GM18867 (cell line): ENCODE measurements at regions not wholly inside any gene's neighbourhood (a gene's known extent, or its start where the extent isn't known, plus 50 kb on each side); places are given as distances from the start of the nearest gene placed in this dataset.
"Not testable (repeated sequence)": the region's sequence is repeated elsewhere in the genome, so short reads cannot be mapped to it uniquely, and the experiment has no call there.

Experiments used
- ATAC-seq: cut with Tn5 transposase; IDR thresholded peaks from one replicate; pipeline ENCODE4 v1.9.1; 2021; ENCODE audit warnings: mild to moderate bottlenecking, moderate library complexity; ENCODE audit not compliant: unreplicated experiment

GRCh38 chr6:11486959-11487358 is 50.6 kb upstream of the TMEM170B start:
- no peak for ATAC-seq

DNA sequence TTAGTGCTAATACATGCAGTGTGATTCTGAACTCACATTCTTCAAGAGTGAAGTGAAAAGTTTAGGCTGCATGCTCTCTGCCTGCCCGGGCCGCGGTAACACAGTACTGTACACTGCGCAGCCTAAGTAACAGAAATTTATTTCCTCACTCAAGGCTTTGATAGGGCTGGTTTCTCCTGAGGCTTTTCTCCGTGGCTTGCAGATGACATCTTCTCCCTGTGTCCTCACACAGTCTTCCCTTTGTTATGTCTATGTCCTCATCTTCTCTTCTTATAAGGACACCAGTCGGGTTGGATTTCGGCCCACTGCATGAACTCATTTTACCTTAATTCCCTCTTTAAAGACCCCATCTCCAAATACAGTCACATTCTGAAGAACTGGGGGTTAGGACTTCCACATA is 51.1 kb upstream of the TMEM170B start:
- ATAC-seq = no peak

GRCh38 chr6:11486051-11486450 is 51.5 kb upstream of the TMEM170B start:
- ATAC-seq = no peak

DNA sequence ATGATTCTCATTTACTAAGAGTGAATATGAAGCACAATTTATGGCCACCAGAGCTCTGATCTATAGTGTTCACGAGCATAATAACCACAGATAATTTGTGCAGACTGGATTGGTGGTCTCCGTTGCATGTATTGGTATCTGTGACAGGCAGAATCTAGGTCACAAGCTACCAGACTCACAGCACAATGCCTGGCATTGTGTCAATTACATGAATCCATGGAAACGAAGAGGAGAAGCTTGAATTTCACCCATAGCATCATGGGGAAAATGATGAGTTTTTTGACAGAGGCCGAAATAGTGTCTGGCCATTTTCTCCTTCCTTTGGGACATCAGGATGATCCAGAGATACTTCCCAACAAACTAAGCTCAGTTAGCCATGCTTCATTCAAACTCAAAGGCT is 52.3 kb upstream of the TMEM170B start:
- ATAC-seq = no peak

DNA sequence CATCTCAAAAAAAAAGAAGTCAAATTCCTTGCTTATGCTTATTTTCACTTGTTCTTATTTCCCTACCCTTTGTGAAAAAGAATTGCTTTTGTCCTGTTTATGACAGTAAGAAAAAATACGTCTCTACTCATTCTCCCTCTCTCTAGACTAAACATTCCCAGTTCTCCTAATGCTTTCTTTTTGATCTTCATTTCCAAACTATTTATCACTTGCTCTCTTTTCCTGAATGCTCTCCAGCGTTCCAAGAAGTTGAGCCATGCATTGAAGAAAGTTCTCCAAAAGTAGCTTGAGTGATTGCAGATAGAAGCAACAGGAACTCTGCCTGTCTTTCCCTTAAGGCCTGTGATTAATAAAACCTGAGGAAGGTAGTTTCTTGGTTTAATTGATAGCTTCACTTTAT is 53.1 kb upstream of the TMEM170B start:
- ATAC-seq = no peak

DNA sequence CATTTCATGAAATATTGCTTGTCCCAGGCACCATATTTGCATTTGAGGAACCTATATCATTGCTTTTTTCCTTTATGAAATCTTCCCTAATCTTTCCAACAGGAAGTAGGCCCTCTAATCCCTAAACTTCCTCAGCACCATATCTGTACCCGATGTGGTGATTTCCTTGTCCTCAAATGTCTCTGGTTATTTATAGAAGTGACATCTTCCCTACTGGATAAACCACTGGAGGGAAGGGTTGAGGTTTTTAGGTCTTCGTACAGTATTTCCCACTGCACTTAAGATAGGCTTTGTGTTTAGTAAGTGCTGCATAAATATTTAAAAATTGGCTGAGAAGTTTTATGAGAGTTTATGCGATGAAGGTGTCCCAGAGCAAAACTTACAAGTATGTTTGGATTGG is 54.9 kb upstream of the TMEM170B start:
- no peak for ATAC-seq

- no peak for ATAC-seq
Observed at GRCh38 chr6:11480541-11480940, 57.0 kb upstream of the TMEM170B start.

- ATAC-seq = no peak
Observed at GRCh38 chr6:11479296-11479695, 58.3 kb upstream of the TMEM170B start.

- no peak for ATAC-seq
Observed at GRCh38 chr6:11478586-11478985, 59.0 kb upstream of the TMEM170B start.

GRCh38 chr6:11475016-11475415 is 62.5 kb upstream of the TMEM170B start:
- no peak for ATAC-seq

DNA sequence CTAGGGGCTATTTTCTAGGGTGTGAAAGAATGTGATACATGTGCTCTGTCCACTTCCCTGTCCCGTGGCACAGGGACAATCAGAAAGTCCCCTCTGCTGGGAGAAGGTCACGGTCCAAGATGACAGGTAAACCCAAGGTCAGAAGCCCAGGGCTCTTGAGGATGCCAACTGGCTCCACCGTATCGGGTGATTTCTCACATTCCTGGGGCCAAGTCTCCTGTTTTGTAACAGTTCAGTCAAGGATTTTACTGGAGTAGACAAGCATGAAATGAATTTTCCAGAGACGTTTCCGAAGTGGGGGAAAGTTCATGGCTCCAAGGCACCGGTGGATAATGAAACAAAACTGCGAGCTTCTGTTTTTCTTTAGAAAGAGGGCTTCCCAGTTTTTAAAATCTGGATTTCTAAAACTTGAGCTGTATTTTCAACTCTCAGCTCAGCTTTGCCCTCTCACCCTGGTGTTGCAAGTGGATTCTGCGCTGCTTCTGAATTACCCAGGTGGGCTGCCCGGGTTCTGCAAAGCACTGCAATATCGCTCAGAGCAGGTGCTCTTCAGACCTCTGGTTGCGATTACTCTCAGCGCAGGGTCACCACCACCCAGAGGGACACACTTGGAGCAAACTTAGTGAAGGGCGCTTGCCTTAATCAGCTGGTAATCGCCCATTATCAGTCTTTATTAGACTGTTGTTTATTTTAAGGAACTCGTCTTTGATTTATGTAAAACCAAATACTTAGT is 64.4 kb upstream of the TMEM170B start:
- ATAC-seq = no peak

DNA sequence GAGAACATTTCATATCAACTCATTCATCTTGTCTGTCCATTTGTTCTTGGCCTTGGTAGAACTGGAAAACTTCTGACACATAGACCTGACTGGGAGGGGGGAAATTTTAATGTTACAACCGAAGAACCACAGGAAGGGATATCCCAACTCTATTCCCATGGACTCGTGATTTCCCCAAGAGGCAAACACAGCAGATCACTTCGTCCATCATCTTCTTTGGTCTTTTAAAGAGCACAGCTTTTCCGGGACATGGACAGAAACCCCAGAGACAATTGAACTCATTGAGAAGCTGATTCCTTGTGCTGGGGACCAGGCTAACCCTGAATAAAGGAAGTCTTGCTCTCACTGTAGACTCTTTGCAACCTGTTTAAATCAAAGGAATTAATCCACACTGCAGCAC is 66.3 kb upstream of the TMEM170B start:
- no peak for ATAC-seq

DNA sequence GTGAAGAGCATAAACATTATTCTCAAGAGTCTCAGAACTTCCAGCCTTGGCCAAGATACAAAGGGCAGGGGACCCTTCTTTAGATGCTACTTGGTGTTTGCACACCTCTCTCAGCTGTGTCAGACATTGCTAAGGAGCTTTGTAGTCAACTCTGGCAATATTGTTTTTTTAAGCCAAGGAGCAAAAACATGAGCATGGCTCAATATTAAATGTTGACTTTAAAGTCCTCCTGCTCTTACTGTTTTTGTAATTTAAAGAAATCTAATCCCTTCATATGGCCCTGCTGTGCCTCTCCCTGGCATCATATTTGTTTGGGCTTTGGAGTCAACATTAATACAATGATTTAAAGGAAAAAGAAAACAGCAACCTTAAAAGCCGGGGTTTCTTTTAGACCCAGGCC is 67.9 kb upstream of the TMEM170B start:
- ATAC-seq = no peak

GRCh38 chr6:11468271-11468670 is 69.3 kb upstream of the TMEM170B start:
- not testable (repeated sequence) for ATAC-seq

- peak; percentile 67 for ATAC-seq
Observed at GRCh38 chr6:11467364-11467763, 70.2 kb upstream of the TMEM170B start.

DNA sequence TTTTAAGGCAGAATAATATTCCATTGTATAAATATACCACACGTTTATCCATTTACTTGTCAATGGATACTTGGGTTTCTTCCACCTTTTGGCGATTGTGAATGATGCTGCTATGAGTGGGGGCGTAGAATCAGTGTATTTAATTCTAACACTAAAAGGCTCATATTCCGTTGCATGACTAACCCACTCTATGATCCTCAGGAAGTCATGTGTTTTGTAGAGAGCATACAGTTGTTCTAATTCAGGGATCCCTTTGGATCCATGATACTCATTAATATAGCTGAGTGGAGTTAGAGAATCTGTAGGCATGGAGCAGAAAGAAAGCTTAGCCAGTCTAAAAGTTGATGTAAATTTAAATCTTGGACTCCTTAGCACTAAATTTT is 74.2 kb upstream of the TMEM170B start:
- ATAC-seq = no peak

- no peak for ATAC-seq
Observed at GRCh38 chr6:11462742-11463397, 74.7 kb upstream of the TMEM170B start.

DNA sequence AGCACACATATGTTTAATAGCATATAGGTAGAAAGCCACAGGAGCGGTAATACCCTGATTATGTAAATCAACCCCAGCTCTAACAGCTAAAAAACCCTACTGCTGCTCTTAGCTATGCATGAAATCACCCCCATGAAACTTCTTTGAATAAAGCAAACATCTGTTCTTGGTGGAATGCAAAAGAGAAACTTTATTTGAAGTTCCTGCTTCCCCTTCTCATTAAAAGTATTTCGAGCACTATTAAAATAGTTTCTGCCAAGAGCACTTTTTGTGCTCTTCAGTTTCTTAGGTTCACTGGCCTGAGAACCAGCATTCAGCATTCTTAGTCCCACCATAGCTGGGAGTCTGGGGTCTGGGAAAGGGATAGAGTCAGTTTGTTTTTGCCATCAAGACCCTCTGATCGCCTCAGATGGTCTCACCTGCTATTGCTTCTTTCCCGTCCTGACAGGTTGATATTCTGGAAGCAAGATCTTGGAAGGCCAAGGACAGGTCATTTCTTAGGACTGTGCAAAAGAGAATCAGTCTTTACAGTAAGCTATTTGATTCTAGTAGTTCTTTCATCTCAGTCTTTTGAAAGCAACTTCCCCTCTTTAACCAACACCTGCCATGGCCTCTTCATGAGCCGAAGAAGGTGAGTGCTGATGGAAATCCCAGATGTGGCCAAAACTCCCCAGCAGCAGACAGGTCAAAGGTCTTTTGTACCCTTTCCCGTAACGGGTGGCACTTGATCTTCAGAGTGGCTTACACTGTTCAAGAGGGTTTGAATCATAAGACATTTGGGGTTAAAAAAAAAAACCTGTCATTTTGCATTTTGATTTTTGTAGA is 76.5 kb upstream of the TMEM170B start:
- peak; percentile 79 for ATAC-seq

- ATAC-seq = peak; percentile 35
Observed at GRCh38 chr6:11460001-11460668, 77.4 kb upstream of the TMEM170B start.

DNA sequence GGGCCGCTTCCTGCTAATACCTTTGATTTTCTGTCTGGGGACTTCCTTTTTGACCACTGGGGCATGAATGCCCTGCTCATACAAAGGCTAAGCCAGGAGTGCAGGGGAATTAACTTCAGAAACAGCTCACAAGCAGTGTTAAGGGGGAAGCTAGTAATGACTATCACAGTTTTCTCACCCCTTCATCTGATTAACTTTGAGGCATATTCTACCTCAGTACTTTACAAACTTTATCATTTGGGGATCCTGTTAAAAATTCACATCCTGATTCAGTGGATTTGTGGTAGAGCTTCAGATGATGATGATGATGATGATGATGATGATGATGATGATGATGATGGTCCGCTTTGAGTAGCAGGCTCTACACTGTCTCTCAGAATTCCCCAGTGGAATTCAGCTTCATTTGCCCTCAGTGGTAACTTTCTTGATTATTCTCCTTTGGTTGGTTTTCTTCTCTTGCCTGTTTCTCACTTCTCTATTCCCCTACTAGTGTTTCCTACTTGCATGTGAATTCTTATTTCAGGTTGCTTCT is 78.4 kb upstream of the TMEM170B start:
- ATAC-seq = peak; percentile 48

- no peak for ATAC-seq
Observed at GRCh38 chr6:11458509-11458908, 79.0 kb upstream of the TMEM170B start.
